A204.1 (cell line): ENCODE measurements at regions not wholly inside any gene's neighbourhood (a gene's known extent, or its start where the extent isn't known, plus 50 kb on each side); places are given as distances from the start of the nearest gene placed in this dataset.
A peak's percentile ranks its signal among the peaks of the same experiment; 100 is the strongest.

Source experiments
- FAIRE-seq: peaks from 2 replicates; lab custom pipeline; 2012; peaks lifted over from hg19 to GRCh38; lab: Jason Lieb, UNC

GRCh38 chr14:42090122-42090521 is 483.4 kb downstream of the LRFN5 start:
- FAIRE-seq = no peak

- no peak for FAIRE-seq
Measured at GRCh38 chr14:42079911-42080310, 473.2 kb downstream of the LRFN5 start.

- no peak for FAIRE-seq
Measured at GRCh38 chr14:42078345-42078744, 471.7 kb downstream of the LRFN5 start.

GRCh38 chr14:42070031-42070430 is 463.4 kb downstream of the LRFN5 start:
- FAIRE-seq = peak; percentile 21

GRCh38 chr14:42057111-42057510 is 450.4 kb downstream of the LRFN5 start:
- FAIRE-seq = no peak

GRCh38 chr14:42047421-42048055 is 440.9 kb downstream of the LRFN5 start:
- no peak for FAIRE-seq

GRCh38 chr14:42045383-42045782 is 438.7 kb downstream of the LRFN5 start:
- FAIRE-seq = no peak

- no peak for FAIRE-seq
Measured at GRCh38 chr14:42028607-42029006, 421.9 kb downstream of the LRFN5 start.

GRCh38 chr14:42027271-42027670 is 420.6 kb downstream of the LRFN5 start:
- no peak for FAIRE-seq

- no peak for FAIRE-seq
Measured at GRCh38 chr14:42023452-42023851, 416.8 kb downstream of the LRFN5 start.

GRCh38 chr14:42014301-42014700 is 407.6 kb downstream of the LRFN5 start:
- no peak for FAIRE-seq

GRCh38 chr14:42013559-42013958 is 406.9 kb downstream of the LRFN5 start:
- FAIRE-seq = no peak

- FAIRE-seq = no peak
Measured at GRCh38 chr14:42013153-42013552, 406.5 kb downstream of the LRFN5 start.

- no peak for FAIRE-seq
Measured at GRCh38 chr14:42011221-42011620, 404.5 kb downstream of the LRFN5 start.

GRCh38 chr14:42004321-42004720 is 397.6 kb downstream of the LRFN5 start:
- FAIRE-seq = no peak

- no peak for FAIRE-seq
Measured at GRCh38 chr14:42002141-42002540, 395.5 kb downstream of the LRFN5 start.

GRCh38 chr14:42001431-42001830 is 394.8 kb downstream of the LRFN5 start:
- FAIRE-seq = no peak

GRCh38 chr14:42000450-42000849 is 393.8 kb downstream of the LRFN5 start:
- no peak for FAIRE-seq

- no peak for FAIRE-seq
Measured at GRCh38 chr14:41993687-41994086, 387.0 kb downstream of the LRFN5 start.

GRCh38 chr14:41986700-41987099 is 380.0 kb downstream of the LRFN5 start:
- no peak for FAIRE-seq

GRCh38 chr14:41986083-41986645 is 379.5 kb downstream of the LRFN5 start:
- no peak for FAIRE-seq

GRCh38 chr14:41973178-41973577 is 366.5 kb downstream of the LRFN5 start:
- no peak for FAIRE-seq

GRCh38 chr14:41972531-41972930 is 365.9 kb downstream of the LRFN5 start:
- FAIRE-seq = no peak

GRCh38 chr14:41960281-41960680 is 353.6 kb downstream of the LRFN5 start:
- FAIRE-seq = no peak
